MCF 10A (cell line): ENCODE measurements at regions not wholly inside any gene's neighbourhood (a gene's known extent, or its start where the extent isn't known, plus 50 kb on each side); places are given as distances from the start of the nearest gene placed in this dataset.

Experiments used
- BruUV-seq: library from RNA; stranded (reverse); fragments of 400-500 nt; replicated peaks from 2 replicates; lab custom pipeline; 2021; lab: Mats Ljungman, UMichigan
- CTCF ChIA-PET: fragments of 300-600 bp; sonication (Branson Sonifier 250); formaldehyde crosslinking; extraction: SDS; loops from one replicate; lab custom pipeline; 2021; ENCODE audit warnings: antibody characterized with exemption, inconsistent platforms; lab: Yijun Ruan, JAX
- POLR2A ChIA-PET: fragments of 300-600, 350-650 bp; sonication (Branson Sonifier 250); formaldehyde crosslinking; extraction: SDS; loops from one replicate; lab custom pipeline; 2020; ENCODE audit warnings: antibody characterized with exemption, inconsistent platforms; lab: Yijun Ruan, JAX
- DNase-seq: peaks from one replicate; pipeline ENCODE4 v3.0.0-alpha.2; 2018; ENCODE audit not compliant: unreplicated experiment
- H3K27ac Mint-ChIP-seq: one replicate; pipeline ENCODE4 v1.8.0; 2022; ENCODE audit warnings: mild to moderate bottlenecking, low read depth, mixed read lengths; ENCODE audit not compliant: unreplicated experiment
- H3K27me3 Mint-ChIP-seq: one replicate; pipeline ENCODE4 v1.8.0; 2022; ENCODE audit warnings: mixed read lengths; ENCODE audit not compliant: insufficient read depth, unreplicated experiment
- H3K36me3 Mint-ChIP-seq: one replicate; pipeline ENCODE4 v1.8.0; 2022; ENCODE audit warnings: mild to moderate bottlenecking, moderate library complexity, mixed read lengths; ENCODE audit not compliant: insufficient read depth, unreplicated experiment
- H3K4me1 Mint-ChIP-seq: one replicate; pipeline ENCODE4 v1.8.0; 2022; ENCODE audit warnings: mixed read lengths; ENCODE audit not compliant: insufficient read depth, unreplicated experiment
- H3K4me3 Mint-ChIP-seq: one replicate; pipeline ENCODE4 v1.8.0; 2022; ENCODE audit warnings: mild to moderate bottlenecking, moderate library complexity, mixed read lengths; ENCODE audit not compliant: unreplicated experiment
- H3K9me3 Mint-ChIP-seq: one replicate; pipeline ENCODE4 v1.8.0; 2022; ENCODE audit warnings: mixed read lengths; ENCODE audit not compliant: unreplicated experiment
- CTCF ChIP-seq: fragments of 200-600 bp; IDR thresholded peaks from one replicate; pipeline ENCODE4 v1.8.0; 2022; ENCODE audit warnings: antibody characterized with exemption, mild to moderate bottlenecking; ENCODE audit not compliant: unreplicated experiment
- intact Hi-C: fragments of 100-400 bp; cut with micrococcal nuclease; formaldehyde crosslinking; loops from 2 replicates; pipeline ENCODE4 v1.14.1; 2022

GRCh38 chr11:45481026-45481425 is 184.4 kb downstream of the CHST1 start:
- intact Hi-C loops = no loop called here
- no peak overlapping the region for H3K4me3 Mint-ChIP-seq
- H3K27me3 Mint-ChIP-seq = peaks cover 57% of the 10 kb centered on the region
- no peaks in the 10 kb centered on the region for H3K4me1 Mint-ChIP-seq
- no peak overlapping the region for H3K27ac Mint-ChIP-seq
- TF ChIP-seq CTCF = no peak
- H3K9me3 Mint-ChIP-seq = no peaks in the 10 kb centered on the region
- no peaks in the 10 kb centered on the region for H3K36me3 Mint-ChIP-seq
- BruUV-seq = no TSS peak
- ChIA-PET CTCF (no interaction called here), POLR2A (no interaction called here)
- no peak for DNase-seq

- Mint-ChIP-seq H3K9me3 (no peaks in the 10 kb centered on the region), H3K36me3 (no peaks in the 10 kb centered on the region), H3K4me1 (no peaks in the 10 kb centered on the region), H3K27me3 (peaks cover 70% of the 10 kb centered on the region), H3K27ac (no peak overlapping the region), H3K4me3 (no peak overlapping the region)
- ChIA-PET POLR2A (no interaction called here), CTCF (no interaction called here)
- intact Hi-C loops = no loop called here
- no TSS peak for BruUV-seq
- TF ChIP-seq CTCF = no peak
- DNase-seq = no peak
Observed at GRCh38 chr11:45477588-45477987, 187.8 kb downstream of the CHST1 start.

GRCh38 chr11:45476126-45476525 is 189.3 kb downstream of the CHST1 start:
- Mint-ChIP-seq H3K9me3 (no peaks in the 10 kb centered on the region), H3K27ac (no peak overlapping the region), H3K4me3 (no peak overlapping the region), H3K36me3 (no peaks in the 10 kb centered on the region), H3K27me3 (peaks cover 58% of the 10 kb centered on the region), H3K4me1 (no peaks in the 10 kb centered on the region)
- intact Hi-C loops = no loop called here
- ChIA-PET CTCF (interaction anchor here (0.7 kb wide), 1 partner anchor 25 kb away, joined by 3 read pairs; no protein-coding TSS in a partner anchor), POLR2A (no interaction called here)
- BruUV-seq = no TSS peak
- no peak for DNase-seq
- no peak for TF ChIP-seq CTCF

GRCh38 chr11:45475173-45475572 is 189.0 kb upstream of the SYT13 start:
- ChIA-PET POLR2A (no interaction called here), CTCF (no interaction called here)
- Mint-ChIP-seq H3K4me1 (no peaks in the 10 kb centered on the region), H3K4me3 (no peak overlapping the region), H3K9me3 (no peaks in the 10 kb centered on the region), H3K27me3 (peaks cover 48% of the 10 kb centered on the region), H3K36me3 (no peaks in the 10 kb centered on the region), H3K27ac (no peak overlapping the region)
- no peak for DNase-seq
- intact Hi-C loops = no loop called here
- TF ChIP-seq CTCF = no peak
- BruUV-seq = no TSS peak
